ENCODE measurements at regions not wholly inside any gene's neighbourhood (a gene's known extent, or its start where the extent isn't known, plus 50 kb on each side); places are given as distances from the start of the nearest gene placed in this dataset.
"Not testable (repeated sequence)": the region's sequence is repeated elsewhere in the genome, so short reads cannot be mapped to it uniquely, and the experiment has no call there.

DNA sequence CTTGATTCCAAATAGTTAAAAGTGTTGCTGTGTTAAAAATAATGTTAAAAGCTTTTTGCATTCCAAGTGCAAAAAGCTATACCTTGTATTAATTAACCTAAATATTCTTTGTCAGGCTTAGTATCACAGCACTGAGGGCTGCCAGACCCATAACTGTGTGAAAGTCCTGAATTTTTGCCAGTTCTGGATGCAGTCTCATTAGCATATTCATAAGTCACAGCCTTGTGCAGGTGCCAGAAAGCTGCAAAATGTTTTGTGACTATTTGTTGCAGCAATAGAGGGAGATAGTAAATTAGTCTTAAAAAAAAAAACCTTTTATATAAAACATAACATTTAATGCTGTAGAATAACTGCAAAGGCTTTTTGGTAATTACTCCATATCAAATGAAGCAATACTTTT is 56.6 kb downstream of the SLITRK1 start:
- no peak for DNase-seq (ENCODE audit: low read depth, low spot score)

DNA sequence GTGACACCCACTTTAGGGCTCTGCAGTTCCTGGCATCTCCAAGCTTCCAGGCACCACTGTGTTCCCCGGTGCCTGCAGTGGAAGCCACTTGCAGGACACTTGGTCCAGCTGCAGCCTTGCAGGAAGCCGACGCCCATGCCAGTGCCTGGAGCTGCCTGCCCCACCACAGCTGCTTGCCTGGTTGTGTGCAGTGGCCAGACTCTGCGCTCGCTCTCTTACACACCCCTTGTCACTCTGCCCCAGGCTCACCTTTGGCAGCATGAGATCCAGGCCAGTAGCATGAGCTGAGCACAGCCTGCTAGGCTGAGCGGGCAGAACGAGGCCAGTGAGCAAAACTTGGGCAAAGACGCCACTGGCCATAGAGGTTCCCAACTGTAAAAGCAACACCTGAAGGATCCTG is 57.7 kb downstream of the SLITRK1 start:
- no peak for DNase-seq (ENCODE audit: low read depth, low spot score)

DNA sequence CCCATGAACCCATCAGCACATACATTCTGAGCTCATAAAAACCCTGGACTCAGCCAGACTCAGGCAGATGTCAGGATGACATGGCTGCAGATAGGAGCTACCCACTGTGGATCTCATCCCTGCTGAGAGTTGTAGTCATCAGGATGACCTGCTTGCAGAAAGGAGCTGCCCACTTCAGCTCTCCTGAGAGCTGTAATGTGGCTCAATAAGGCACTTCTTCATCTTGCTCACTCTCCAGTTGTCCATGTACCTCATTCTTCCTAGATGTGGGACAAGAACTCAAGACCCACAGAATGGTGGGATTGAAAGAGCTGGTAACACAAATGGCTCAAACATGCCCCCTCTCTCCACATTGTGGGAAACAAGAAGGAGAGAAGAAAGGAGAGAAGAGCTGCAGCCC is 58.2 kb downstream of the SLITRK1 start:
- DNase-seq (ENCODE audit: low read depth, low spot score) = no peak

DNA sequence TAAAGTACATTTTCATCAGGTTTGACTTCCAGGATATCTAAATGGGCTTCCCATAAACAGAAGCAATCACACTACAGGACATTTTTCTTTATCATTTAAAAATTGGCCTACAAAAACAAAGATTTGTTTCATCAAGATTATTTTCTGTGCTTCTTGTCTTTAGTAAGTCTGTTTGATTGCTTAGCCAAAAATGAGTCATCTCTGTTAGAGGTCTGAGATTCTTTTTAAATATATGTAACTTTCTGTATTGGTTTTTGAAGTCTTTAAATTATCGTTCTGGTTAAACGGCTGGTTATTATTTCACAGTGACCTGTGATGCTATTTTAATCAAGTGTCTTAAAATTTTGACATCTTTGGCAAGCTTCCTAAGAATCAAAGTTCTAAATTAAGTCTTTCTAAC is 62.7 kb downstream of the SLITRK1 start:
- no peak for DNase-seq (ENCODE audit: low read depth, low spot score)

DNA sequence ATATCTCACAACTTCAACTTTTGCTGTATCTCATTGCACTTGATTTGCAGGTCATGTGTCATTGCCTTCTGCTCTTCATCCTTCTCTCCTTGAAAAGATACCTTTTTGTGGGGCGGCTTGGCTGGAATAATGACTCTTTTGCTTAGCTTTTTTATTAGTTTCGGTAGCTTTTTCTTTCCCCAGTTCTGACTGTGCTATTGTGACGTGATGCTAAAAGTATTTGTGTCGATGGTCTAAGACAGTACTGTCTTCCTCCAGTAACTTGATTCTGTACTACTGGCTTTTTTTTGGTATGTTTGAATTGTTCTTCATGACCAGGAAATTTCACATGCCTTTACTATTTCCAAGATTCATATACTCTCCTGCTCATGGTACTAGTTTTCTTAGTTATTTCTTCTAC is 63.1 kb downstream of the SLITRK1 start:
- no peak for DNase-seq (ENCODE audit: low read depth, low spot score)

DNA sequence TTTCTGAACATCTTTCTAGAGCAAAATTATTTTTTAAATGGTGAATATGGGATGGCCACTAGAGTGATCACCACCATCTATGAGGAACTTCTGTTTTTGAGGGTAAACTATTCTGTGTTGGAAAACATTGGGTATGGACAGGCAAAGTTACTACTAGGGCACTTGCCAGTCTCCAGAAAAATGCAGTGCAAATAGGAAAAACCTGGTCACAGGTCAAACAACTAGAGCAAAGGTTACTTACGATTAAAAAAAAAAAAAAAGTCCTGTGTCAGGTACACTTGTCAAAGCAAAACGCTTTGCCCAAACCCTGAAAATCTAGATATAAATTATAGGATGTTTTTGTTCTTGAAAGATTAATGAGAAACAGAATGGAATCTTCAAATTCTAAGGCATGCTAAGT is 66.2 kb downstream of the SLITRK1 start:
- no peak for DNase-seq (ENCODE audit: low read depth, low spot score)

DNA sequence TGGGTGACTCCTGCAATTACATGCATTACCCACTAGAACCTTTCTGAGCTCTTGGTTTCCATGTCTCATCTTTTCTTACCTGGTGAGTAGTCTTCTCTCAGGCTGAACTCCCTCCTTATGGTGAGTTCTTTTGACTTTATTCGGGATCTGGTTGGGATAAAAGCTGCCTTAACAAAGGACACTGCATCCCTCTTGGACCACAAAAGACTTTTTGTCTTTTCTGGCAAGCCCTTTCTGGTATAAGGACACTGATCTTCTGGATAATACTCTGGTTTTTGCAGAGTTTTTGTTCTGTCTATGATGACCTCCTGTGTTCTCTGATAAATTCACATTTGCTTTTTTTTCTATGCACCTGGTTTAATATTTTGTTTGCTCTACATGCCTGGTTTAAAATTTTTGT is 66.7 kb downstream of the SLITRK1 start:
- DNase-seq (ENCODE audit: low read depth, low spot score) = no peak

DNA sequence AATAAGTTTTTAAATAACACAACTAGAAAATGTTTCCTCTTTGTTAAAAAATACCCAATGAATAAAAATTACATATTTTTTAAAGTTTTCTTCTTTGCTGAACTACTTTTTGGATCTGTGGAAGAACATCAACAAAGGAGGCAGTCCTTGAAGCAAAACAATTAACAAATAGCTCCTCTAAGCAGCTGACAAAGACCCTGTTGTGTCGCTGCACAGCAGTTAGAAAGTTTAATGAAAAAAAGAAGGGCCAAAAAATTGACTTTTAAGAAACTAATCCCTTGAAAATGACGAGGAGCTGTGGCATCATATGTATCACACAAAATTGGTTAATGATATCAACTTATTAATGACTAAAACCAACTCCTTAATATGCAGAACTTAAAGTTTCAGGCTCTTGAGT is 72.1 kb downstream of the SLITRK1 start:
- no peak for DNase-seq (ENCODE audit: low read depth, low spot score)

DNA sequence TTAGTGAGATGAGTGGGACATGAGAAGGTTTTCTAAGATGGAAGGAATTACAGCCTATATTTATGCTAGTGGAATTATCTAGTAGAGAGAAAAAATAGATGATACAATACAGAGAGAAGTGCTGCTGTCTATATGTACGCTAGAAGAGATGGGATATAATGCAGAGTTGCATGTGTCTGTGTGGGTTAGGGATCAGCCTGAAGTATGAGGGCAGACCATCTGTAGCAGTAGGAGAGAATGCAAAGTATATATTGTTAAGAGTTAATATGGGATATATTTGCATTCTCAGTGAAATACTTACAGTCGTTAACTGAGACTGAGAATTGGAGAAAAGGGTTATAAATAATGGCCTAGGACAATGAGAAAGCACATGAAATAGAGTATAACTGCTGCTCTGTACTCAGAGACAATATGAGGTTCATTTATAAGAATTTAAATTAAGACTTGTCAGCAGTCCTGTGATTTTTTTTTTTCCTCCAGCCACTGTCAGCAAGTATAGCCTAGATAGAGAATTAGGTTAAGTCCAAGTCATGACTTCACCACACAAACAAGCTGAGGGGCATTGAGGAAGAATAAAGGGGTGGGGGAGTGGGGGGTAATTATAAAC is 77.8 kb downstream of the SLITRK1 start:
- DNase-seq (ENCODE audit: low read depth, low spot score) = no peak

DNA sequence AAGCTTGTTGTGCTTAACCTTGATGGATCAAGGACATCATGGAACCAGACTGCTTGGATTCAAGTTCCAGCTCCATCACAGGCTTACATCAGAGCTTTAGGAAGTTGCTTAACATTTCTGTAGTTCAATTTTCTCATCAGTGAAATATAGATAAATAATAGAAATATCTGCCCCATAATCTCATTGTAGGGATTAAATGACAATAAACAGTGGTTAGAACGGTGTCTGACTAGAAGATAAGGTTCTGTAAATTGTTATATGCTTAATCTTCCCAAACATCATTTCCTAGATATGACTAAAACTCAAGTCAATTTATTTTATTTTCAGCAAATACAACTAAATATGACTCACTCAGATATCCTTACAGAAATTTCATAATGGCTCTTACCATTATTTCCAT is 83.5 kb downstream of the SLITRK1 start:
- DNase-seq (ENCODE audit: low read depth, low spot score) = no peak

DNA sequence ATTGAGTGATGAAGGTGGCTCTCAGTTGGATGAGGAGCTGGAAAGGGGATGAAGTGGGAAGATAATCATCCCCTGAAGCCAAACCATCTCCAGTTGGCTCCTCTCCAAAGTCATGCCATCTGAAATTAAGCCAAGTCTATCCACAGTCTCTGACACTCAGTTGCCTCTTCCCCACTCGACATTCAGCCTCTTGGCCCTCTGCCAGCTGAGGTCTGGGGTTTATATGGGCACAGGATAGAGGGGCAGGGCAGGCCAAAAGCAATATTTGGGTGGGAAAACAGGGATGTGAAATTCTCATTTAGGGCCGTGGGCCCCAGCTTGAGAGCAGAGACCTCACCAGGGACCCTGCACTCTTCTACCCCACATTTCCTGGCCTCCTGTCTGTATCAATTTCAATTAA is 85.9 kb downstream of the SLITRK1 start:
- no peak for DNase-seq (ENCODE audit: low read depth, low spot score)

DNA sequence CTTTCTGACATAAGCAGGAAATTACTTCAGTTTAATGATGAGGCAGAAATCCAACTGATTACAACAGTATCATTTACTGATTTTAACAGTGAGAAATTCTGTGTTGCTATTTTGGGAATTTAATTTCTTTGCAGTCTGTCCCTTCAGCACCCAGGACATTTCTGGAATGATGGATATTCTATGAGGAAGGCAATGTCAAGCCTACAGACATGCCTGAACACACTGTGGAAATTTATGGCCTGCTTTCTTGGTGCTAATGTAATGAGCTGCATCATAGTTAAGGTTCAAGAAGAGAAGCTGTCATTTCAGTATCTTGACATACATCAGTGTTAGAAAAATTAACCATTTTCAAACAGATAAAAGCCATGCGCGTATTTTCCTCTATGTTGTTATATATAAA is 87.7 kb downstream of the SLITRK1 start:
- no peak for DNase-seq (ENCODE audit: low read depth, low spot score)

DNA sequence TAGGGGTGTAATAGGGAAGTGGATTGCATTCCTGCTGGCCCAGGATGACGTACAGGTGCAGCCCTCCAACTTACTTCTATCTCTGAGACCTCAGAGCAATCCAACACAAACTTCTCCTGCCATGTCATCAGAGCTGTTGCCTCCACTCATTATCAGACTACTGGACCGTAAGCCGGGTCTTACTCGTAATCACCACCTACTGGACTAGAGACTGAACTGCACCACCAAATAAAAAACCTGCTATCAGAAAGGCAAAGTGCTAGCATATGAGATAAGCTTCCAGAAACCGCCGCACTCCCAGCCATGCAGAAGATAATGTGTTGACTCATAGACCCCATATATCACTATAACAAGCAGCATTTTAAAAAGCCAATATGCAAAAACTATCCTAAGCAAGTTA is 102.0 kb downstream of the SLITRK1 start:
- DNase-seq (ENCODE audit: low read depth, low spot score) = no peak

DNA sequence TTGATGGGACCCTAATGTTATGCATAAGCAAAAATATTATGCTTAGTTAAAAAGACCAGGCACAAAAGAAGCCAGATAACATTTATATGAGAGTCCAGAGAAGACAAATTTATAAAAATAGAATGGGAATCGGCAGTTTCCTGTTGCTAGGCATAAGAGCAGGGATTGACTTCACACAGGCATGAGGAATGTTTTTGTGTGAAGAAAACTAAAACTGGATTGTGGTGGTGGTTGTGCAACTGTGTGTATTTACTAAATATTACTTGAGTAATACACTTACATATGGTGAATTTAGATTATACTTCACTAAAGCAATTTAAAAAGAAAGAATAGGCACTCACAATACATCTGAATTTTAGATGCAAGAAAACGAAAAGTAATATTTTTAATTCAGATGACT is 108.3 kb downstream of the SLITRK1 start:
- no peak for DNase-seq (ENCODE audit: low read depth, low spot score)

DNA sequence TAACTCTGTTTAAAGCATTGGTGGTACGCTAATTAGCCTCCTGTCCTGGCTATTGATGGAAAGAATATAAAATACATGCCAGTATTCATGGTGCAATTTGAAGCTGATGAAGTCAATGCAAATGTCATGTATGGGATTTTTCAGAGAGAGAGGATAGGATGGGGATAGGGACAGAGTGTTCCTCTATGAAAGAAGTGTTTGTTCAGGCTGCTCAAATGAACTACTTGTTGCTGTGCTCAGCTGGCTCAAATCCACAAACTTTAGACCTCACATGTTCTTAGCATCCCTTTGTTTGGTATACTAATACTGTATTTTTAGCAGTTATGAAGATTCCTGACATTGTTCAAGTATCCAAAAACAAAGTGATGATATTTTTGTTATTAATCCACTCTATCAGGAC is 116.5 kb downstream of the SLITRK1 start:
- DNase-seq (ENCODE audit: low read depth, low spot score) = no peak

DNA sequence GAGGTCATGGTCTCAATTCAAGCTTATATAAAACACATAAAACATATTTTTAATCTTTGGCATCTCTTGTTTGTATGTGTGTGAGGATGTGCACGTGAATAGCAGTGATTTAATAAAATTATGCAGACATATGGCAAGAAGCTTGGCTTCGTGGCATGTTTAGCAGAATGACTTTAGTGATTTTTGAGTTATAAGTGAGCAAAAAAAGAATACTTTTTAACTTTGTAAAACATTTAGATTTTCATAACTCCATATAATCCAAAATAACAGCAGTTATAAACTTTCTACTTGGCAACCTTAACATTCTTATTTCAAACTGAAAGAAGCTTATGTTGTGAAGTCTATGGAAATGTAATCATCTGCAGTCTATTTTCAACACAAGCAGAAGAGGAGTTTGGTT is 120.6 kb downstream of the SLITRK1 start:
- no peak for DNase-seq (ENCODE audit: low read depth, low spot score)

DNA sequence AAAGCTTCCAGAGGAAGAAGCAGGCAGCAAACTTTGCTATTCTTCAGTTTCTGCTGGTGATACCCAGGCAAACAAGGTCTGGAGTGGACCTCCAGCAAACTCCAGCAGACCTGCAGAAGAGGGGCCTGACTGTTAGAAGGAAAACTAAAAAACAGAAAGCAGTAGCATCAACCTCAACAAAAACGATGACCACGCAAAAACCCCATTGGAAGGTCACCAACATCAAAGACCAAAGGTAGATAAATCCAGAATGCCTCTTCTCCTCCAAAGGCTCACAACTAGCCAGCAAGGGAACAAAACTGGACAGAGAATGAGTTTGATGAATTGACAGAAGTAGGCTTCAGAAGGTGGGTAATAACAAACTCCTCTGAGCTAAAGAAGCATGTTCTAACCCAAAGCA is 127.1 kb downstream of the SLITRK1 start:
- DNase-seq (ENCODE audit: low read depth, low spot score) = not testable (repeated sequence)

DNA sequence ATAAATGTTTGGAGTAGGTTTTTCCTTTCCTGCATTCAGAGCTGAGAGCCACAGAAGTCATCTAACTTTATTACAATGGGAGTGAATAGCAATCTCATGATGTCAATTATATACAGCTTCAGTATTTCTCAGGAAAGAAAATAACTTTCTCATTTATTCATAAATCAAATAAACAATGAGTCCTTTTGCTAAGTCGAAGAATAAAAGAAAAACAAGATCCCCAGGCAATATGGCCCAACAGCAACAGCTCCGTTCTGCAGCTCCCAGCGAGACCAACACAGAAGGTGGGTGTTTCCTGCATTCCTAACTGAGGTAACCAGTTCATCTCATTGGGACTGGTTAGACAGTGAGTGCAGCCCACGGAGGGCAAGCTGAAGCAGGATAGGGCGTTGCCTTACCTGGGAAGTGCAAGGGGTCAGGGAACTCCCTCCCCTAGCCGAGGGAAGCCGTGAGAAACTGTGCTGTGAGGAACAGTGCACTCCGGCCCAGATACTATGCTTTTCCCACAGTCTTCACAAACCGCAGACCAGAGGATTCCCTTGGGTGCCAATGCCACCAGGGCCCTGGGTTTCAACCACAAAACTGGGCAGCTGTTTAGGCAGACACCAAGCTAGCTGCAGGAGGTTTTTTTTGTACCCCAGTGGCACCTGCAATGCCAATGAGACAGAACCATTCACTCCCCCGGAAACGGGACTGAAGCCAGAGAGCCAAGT is 128.2 kb downstream of the SLITRK1 start:
- DNase-seq (ENCODE audit: low read depth, low spot score) = no peak

DNA sequence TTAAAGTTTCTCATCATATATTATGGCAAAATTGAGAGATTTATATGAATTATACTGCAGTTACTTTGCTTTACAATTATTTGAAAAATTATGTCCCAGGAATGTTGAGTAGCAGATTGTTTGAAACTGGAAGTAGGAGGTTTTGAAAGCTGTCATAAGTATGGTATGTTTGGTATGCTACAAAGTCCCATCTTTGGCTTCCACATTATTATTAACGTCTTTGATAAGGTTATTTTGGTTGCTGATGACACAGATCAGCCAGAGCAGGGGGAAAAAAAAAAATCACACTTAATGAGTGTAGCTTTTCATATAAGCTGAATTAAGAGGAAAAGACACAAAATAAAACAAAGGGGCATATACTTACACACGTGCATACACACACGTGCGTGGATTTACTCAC is 130.1 kb downstream of the SLITRK1 start:
- DNase-seq (ENCODE audit: low read depth, low spot score) = no peak

DNA sequence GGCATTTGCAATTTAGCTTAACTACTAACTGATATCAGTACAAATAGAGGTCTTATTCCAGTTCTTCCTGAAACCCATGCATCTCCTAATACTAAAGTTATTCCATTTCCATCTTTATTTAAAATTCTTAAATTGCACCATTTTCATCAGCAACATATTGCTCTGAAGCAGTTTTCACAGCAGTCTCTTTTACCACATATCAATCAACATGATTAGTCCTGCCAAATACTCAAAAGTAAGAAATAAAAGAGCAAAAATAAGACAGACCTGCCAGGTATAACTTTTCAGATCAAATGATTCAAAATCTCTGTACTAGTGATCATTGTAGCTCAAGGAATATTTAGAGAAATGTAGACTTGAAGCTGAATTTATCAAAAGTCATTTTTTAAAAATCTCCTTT is 141.7 kb downstream of the SLITRK1 start:
- DNase-seq (ENCODE audit: low read depth, low spot score) = no peak

DNA sequence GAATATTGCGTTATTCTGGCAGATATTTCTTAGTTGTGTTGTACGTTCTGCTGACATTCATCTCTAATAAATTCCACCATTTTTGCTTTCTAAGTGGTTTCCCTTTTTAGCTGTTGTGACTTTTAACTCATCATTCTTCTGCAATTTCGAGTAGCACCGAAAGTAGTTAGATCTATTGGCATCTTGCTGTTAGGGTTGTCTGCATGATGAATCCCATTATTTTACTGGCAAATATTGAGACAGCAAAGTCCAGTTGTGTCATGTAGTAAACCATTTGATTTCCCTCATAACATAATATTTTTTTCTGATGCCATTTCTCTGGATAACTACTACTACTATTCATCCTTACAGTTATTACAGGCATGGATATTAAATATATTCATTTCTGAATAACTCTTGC is 143.9 kb downstream of the SLITRK1 start:
- DNase-seq (ENCODE audit: low read depth, low spot score) = no peak

DNA sequence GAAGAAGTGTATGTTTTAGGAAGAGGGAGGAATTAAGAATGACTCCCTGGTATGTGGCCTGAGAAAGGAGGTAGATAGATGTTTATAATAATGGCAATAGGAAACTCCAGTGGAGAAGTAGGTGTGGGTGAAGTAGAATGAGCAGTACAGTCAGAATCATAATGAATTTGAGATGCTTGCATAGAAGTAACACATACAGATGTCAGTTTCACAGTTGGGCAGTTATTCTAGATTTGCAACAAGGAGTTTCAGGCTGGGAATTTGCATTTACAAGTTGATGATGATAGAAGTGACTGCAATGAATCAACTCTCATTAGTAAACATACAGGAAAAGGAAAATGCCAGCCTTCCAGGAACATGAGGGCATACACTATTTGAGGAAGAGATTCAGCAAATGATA is 149.0 kb downstream of the SLITRK1 start:
- DNase-seq (ENCODE audit: low read depth, low spot score) = no peak

DNA sequence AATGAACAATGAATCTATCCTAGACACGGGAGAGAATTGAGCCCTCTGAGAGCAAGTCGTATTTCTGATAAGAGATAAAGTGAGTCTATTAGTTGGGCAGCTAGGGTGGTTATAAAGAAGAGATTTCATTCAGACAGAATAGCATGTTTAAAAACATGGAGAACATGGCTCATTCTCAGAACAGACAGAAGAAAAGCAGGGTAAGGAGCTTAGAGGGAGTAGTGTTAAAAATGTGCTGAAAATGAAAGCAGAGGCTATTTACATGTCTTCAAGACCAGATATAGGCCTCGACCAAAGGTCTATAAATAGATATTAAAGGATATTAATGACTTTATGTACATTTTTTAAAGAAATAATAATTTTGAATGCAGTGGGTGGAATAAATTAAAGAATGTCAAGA is 149.5 kb downstream of the SLITRK1 start:
- no peak for DNase-seq (ENCODE audit: low read depth, low spot score)

DNA sequence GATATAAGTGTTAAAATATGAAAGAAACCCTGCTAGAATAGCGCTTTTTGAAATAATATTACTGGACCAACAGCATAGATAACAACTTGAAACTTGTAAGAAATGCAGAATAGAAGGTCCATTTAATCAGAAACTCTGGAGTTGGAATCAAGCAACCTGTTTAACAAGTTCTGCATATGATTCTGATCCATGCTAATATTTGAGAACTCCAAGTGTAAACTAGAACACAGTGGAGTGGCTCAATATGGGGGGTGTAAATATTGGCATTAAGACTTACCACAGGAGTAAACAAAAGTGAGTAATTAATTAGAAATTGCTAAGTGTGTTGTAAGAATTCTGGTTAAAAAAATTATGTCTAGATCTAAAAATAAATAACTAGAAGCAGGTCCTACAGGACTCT is 151.2 kb downstream of the SLITRK1 start:
- no peak for DNase-seq (ENCODE audit: low read depth, low spot score)
